Uterus (tissue), 3 donors: ENCODE measurements at regions not wholly inside any gene's neighbourhood (a gene's known extent, or its start where the extent isn't known, plus 50 kb on each side); places are given as distances from the start of the nearest gene placed in this dataset.

Experiments used
- DNase-seq, 2 donors: peaks; one replicate each; pipeline ENCODE4 v3.0.0-alpha.2; 2019 to 2020
- H3K27ac ChIP-seq, 2 donors: fragments of 200-600 bp; sonication (generic); 1 replicate in 1 of 2; 2 replicates in 1 of 2; pipeline ENCODE4 v1.5.1; 2016 to 2018
- H3K27me3 ChIP-seq, 2 donors: fragments of 200-600 bp; sonication (generic); one replicate each; pipeline ENCODE4 v1.5.1; 2018 to 2019; ENCODE audit warnings: control low read depth in 1 of 2
- H3K36me3 ChIP-seq, 2 donors: fragments of 200-600 bp; sonication (generic); one replicate each; pipeline ENCODE4 v1.5.1; 2019; ENCODE audit warnings: control low read depth in 1 of 2
- H3K4me1 ChIP-seq, 2 donors: fragments of 200-600 bp; sonication (generic); one replicate each; pipeline ENCODE4 v1.5.1; 2018 to 2019; ENCODE audit warnings: control low read depth in 1 of 2
- H3K4me3 ChIP-seq, 2 donors: fragments of 200-600 bp; sonication (generic); 1 replicate in 1 of 2; 2 replicates in 1 of 2; pipeline ENCODE4 v1.5.1; 2018 to 2019; ENCODE audit warnings: mild to moderate bottlenecking in 1 of 2
- H3K9me3 ChIP-seq, 2 donors: fragments of 200-600 bp; sonication (generic); one replicate each; pipeline ENCODE4 v1.5.1; 2019; ENCODE audit warnings: control low read depth in 1 of 2
- CTCF ChIP-seq, 4 experiments: fragments of 200-600 bp in 2 of 4; fragments of 450-650 bp in 2 of 4; sonication (generic) in 2 of 4; IDR thresholded peaks; one replicate each; pipeline ENCODE4 v1.5.1; 2016 to 2019; ENCODE audit warnings: antibody characterized with exemption in 4 of 4, mild to moderate bottlenecking in 2 of 4, moderate library complexity in 1 of 4
- POLR2A ChIP-seq, 2 donors: fragments of 450-650 bp; IDR thresholded peaks; one replicate each; pipeline ENCODE4 v1.6.1; 2016; ENCODE audit warnings: antibody characterized with exemption in 2 of 2, mild to moderate bottlenecking in 1 of 2, moderate library complexity in 1 of 2
- intact Hi-C: fragments of 100-400 bp; cut with DNase I; formaldehyde crosslinking; loops from one replicate; pipeline ENCODE4 v1.15.1; 2023; ENCODE audit warnings: low total_unique reads
- donor health status: DM: yes; HTN: yes; CAD: no.

- no peaks in the 10 kb centered on the region for H3K27me3 ChIP-seq
- no peaks in the 10 kb centered on the region for H3K36me3 ChIP-seq
- H3K27ac ChIP-seq: no peak overlapping the region
- H3K4me1 ChIP-seq: no peaks in the 10 kb centered on the region
- TF ChIP-seq POLR2A (IDR thresholded peaks at IDR 0.05) (no peak), CTCF (IDR thresholded peaks at IDR 0.05) (no peak)
- H3K9me3 ChIP-seq: no peaks in the 10 kb centered on the region
- DNase-seq: no peak
- intact Hi-C loops: no loop called here
- H3K4me3 ChIP-seq: no peak overlapping the region
These were observed 168.7 kb upstream of the HAND2 start for GRCh38 chr4:173698557-173699262.

GRCh38 chr4:173697840-173698239 lies 167.8 kb upstream of the HAND2 start:
- H3K27ac ChIP-seq: no peak overlapping the region
- H3K27me3 ChIP-seq: no peaks in the 10 kb centered on the region
- no peak for DNase-seq
- no peaks in the 10 kb centered on the region for H3K36me3 ChIP-seq
- TF ChIP-seq CTCF (IDR thresholded peaks at IDR 0.05) (no peak), POLR2A (IDR thresholded peaks at IDR 0.05) (no peak)
- H3K4me1 ChIP-seq: no peaks in the 10 kb centered on the region
- intact Hi-C loops: no loop called here
- no peaks in the 10 kb centered on the region for H3K9me3 ChIP-seq
- H3K4me3 ChIP-seq: no peak overlapping the region

GRCh38 chr4:173696551-173696950 lies 166.5 kb upstream of the HAND2 start:
- Histone ChIP-seq H3K4me3 (no peak overlapping the region), H3K27ac (no peak overlapping the region), H3K9me3 (no peaks in the 10 kb centered on the region), H3K36me3 (no peaks in the 10 kb centered on the region), H3K4me1 (no peaks in the 10 kb centered on the region), H3K27me3 (no peaks in the 10 kb centered on the region)
- TF ChIP-seq POLR2A (IDR thresholded peaks at IDR 0.05) (no peak), CTCF (IDR thresholded peaks at IDR 0.05) (no peak)
- DNase-seq: no peak
- intact Hi-C loops: no loop called here

- no peaks in the 10 kb centered on the region for H3K9me3 ChIP-seq
- no peaks in the 10 kb centered on the region for H3K27me3 ChIP-seq
These were observed 166.0 kb upstream of the HAND2 start for GRCh38 chr4:173696011-173696410.

GRCh38 chr4:173685831-173686210 lies 155.8 kb upstream of the HAND2 start:
- Histone ChIP-seq H3K27ac (peak overlapping the region in 1 of 2 donors; percentile 45), H3K4me3 (no peak overlapping the region), H3K36me3 (no peaks in the 10 kb centered on the region), H3K4me1 (peaks cover 0 to 2% of the 10 kb centered on the region in 2 donors), H3K27me3 (no peaks in the 10 kb centered on the region), H3K9me3 (no peaks in the 10 kb centered on the region)
- no peak for DNase-seq
- TF ChIP-seq CTCF (IDR thresholded peaks at IDR 0.05): no peak
- TF ChIP-seq POLR2A (IDR thresholded peaks at IDR 0.05): no peak
- intact Hi-C loops: no loop called here

More at GRCh38 chr4:173696011-173696410, 166.0 kb upstream of the HAND2 start:
- Histone ChIP-seq H3K27ac (no peak overlapping the region), H3K4me3 (no peak overlapping the region), H3K4me1 (no peaks in the 10 kb centered on the region), H3K36me3 (no peaks in the 10 kb centered on the region)
- TF ChIP-seq CTCF (IDR thresholded peaks at IDR 0.05): no peak
- TF ChIP-seq POLR2A (IDR thresholded peaks at IDR 0.05): no peak
- no peak for DNase-seq
- intact Hi-C loops: no loop called here
